ENCODE measurements at regions not wholly inside any gene's neighbourhood (a gene's known extent, or its start where the extent isn't known, plus 50 kb on each side); places are given as distances from the start of the nearest gene placed in this dataset.
A peak's percentile ranks its signal among the peaks of the same experiment; 100 is the strongest.
"Not testable (repeated sequence)": the region's sequence is repeated elsewhere in the genome, so short reads cannot be mapped to it uniquely, and the experiment has no call there.

DNA sequence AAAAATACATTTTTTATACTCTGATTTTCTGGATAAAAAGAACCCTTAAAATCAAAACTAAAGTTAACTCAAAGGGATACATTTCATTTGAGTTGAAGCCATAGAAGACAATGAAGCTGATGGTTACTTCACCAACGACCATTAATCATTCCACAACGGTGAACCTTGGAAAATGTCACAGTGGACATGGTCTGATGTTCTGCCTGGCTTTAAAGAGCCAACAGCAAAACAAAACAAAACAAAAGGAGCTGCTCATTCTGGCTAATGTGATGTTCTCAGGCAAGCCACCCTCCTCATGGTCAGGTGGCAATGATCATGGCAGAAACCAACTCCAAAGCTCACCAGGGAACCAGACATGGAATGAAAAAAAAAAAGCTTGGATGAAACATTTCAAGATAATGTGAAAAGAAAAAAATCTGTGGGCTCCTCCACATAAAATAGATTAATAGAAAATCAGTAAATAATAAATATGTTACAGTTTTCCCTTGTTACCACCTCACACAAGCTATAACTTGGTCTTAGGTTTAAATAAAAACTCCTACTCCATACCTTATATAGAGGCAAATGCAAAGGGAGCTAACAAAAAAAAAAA is 90.1 kb upstream of the SERTAD2 start:
- no peak for DNase-seq (ENCODE audit: low spot score)

DNA sequence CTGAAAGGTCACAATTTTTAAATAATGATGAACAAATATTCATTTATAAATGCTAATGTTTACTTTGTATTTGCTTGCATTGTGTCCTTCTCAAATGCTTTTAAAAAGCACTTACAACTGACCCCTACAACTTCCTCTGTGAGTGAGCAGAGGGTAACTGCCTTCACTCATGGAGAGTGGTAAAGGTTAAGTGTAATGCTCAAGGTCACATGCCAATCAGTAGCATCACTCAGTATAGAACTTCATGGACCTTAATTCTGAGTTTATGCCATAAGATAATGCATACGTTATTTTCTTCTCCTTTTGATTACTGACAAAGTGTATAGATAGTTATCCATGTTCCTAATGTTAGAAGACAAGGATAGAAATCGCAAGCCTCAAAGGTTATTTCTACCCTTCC is 91.8 kb upstream of the SERTAD2 start:
- no peak for DNase-seq (ENCODE audit: low spot score)

DNA sequence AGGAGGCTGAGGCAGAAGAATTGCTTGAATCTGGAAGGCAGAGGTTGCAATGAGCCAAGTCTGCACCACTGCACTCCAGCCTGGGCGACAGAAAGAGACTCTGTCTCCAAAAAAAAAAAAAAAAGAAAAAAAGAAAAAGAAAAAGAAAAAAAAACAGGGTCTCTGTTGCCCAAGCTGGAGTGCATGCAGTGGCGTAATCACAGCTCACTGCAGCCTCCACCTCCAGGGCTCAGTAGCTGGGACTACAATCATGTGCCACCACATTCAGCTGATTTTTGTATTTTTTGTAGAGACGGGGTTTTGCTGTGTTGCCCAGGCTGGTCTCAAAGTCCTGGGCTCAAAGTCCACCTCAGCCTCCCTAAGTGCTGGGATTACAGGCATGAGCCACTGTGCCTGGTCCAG is 94.0 kb upstream of the SERTAD2 start:
- not testable (repeated sequence) for DNase-seq (ENCODE audit: low spot score)

DNA sequence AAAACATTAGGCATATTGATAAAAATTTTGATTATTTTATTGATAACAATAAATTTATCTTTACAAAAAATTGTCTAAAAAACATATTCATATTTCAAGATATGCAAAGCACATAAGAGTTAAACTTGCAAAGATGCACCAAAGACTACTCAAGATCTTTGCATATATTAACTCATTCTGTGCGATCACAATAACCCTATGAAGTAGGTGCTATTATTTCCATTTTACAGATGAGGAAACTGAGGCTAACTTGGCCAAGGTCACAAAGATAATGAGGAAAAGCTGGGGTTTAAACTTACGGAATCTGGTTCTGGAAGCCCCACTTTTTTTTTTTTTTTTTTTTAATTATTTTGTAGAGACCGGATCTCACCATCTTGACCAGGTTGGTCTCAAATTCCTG is 94.4 kb upstream of the SERTAD2 start:
- no peak for DNase-seq (ENCODE audit: low spot score)

DNA sequence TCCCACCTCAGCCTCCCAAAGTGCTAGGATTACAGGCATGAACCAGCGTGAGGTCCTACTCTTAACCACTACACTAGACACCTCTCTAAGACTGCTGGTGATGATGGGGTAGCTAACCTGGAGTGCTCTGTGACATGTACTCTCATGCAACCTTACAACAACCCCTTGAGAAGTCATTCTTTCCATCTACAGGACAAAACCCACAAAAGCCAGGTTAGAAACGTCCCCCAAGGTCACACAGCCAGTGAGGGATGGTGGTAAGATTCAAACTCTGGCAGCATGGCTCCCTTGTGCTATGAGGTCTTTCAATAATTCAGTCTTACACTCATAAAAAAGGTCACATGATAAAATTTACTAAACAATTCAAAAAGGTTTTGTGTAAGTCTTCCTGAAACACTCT is 94.8 kb upstream of the SERTAD2 start:
- DNase-seq (ENCODE audit: low spot score) = peak; percentile 8

DNA sequence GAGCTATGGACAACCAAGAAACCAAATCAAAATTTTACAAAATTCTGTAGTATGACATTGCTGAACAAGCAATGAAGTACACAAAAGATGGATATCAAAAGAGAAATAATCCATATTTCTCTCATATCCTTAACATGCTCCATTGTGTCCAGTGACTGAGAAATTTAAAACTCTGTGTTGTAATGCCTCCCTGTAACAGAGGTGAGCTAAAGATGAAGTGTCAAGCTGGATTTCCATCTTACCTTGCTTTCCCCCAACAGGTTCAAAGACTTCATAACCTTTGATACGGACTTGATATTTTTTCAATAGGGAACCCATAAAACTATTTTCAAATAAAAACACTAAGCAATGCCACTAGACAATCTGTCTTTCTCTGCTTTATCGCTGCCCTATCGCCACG is 95.7 kb upstream of the SERTAD2 start:
- DNase-seq (ENCODE audit: low spot score) = peak; percentile 28

DNA sequence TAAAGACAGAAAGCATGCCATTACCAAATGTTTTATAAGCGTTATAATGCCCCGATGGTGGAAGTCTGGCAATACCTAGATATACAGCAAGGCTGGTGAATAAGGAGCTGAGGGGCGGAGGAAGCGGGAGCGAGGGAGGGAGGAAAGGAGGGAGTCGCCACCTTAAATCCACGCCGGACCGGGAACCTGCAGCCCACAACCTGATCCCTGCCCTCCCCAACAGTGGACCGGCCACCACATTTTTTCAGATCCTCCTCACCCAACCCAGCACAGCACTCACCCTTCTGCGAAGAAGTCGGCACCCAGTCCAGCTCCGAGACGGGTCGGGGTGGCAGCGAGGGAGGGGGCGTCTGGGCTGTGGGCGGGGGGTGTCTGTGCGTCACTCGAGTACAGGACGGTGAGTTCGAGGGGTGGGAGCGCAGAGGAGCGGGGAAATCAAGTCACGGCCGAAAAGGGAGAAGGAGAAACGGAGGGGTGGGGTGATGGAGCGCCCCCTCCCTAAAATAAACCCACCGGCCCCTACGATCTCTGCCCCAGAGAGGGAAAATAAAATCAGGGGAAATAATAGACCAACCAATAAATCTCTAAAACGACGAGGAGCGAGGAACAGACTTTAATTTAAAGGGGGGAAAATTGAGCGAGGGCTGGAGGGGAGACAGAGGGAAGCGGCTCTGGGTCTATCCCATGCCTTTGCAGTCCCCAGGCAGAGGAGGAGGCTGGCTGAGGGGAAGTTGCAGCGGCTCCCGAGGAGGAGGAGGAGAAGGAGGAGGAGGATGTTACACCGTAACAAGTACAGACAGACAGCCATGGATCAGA is 96.5 kb upstream of the SERTAD2 start:
- DNase-seq (ENCODE audit: low spot score) = peak; percentile 59

DNA sequence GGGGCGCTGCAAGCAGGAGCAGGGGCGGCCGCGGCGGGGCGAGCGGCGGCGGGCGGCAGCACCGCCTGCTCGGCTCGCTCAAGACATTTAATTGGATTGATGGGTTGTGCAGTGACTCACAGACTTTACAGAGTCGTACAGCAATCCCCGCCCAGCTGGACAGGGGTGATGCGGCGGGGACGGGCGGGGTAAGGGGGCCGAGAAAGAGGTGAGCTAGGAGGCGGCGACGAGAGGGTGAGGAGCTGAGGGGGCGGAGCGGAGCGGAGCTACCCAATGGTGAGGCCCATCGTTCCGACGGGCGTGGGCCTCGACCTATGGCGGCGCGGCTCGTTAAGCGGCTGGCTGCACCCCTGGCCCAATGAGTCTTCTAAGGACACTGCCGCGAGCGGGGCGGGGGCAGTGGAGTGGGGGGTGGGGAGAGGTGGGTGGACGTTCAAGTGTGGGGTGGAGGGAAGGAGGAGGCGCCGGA is 97.1 kb upstream of the SERTAD2 start:
- peak; percentile 99 for DNase-seq (ENCODE audit: low spot score)

DNA sequence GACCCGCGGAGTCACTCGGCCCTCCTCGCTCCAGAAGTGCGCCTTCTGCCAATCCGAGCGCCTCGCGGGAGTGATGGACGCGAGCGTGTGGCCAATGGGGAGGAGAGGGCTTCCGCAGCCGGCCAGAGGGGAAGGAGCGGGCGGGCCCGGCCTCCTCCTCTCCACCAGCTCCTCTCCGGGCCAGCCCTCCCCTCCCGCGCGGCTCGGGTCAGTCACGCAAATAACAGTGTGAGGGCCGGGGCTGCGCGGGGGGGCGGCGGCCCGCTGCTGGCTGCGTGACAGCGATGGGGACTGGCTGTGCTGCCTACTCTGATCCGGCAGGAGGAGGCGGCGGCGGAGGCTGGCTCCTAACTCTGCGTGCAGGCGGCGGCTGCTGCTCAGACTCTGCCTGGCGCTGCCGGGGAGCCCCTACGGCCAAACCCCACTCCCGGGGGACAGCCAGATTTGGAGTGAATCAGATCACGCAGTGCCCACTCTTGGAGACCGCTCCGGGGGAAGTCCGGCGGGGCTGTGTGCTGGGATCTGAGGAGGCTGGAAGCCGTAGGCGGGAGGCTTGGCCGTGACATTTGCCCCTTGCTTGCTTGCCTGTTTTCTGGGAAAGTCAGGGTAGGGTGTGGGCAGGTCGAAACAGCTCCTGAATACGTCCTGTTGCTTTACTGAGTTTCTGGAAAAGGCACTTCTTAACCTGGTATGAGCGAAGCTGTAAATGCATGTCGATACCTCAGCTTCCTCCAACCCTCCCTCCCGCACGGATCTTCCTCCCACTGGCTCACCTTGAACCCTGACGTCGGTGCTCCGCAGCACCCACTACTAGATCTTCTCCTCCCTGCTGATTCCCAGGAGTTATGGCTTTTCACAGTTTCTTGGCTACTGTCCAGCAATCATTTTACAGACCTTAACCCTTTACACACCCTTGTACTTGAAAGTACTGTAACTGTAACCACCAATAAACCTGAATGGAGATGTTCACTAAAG is 97.9 kb upstream of the SERTAD2 start:
- DNase-seq (ENCODE audit: low spot score) = peak; percentile 23

DNA sequence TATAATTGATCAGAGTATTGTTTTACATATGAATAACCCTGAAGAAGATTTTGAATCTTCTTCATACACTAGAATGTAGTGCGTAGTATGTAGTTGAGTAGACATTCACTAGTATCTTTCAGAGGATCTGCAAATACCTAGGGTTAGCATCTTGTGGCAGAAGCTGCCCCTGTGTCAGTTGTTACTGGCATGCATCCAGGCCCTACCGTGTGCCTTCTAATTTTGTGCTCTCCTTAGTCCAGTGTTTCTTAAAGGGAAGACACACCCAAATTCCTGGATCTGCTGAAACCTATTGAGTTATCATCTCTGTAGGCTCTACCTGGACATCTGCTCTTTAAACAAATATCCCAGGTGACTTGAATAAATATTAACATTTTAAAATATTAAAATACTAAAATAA is 99.7 kb upstream of the SERTAD2 start:
- no peak for DNase-seq (ENCODE audit: low spot score)

DNA sequence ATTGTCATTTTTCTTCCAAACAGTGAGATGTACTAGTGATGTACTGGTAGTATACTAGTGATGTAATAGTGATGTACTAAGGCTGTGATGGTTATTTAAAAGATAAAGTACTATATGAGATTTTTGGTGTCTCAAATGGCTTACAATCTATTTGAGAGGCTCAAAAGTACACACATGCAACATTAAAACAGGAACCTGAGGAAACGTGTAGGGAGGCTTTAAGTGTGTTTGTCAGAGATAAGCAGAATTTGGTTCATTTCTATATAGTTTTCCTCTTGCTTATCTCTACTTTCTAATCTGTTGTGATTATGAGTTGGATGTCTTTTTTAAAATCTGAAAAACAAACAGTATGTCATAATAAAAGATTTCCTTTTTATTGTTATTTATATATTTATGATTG is 100.9 kb upstream of the SERTAD2 start:
- DNase-seq (ENCODE audit: low spot score) = no peak

DNA sequence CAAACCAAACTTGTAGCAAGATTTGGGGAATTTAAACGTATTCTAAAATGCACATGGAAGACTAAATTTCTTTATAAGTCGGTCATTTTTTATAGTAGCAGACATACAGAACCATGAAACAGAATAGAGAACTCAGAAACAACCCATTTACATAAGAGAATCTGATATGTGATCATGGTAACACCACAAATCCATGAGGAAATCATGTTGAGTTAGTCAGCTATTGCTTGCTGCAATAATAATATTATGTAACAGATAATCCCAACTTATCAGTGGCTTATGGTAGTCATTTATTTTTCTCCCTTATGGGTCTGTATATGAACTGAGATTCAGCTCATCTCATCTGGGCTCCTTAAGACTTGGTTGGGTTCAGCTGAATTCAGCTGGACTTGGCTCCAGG is 103.4 kb upstream of the SERTAD2 start:
- no peak for DNase-seq (ENCODE audit: low spot score)

DNA sequence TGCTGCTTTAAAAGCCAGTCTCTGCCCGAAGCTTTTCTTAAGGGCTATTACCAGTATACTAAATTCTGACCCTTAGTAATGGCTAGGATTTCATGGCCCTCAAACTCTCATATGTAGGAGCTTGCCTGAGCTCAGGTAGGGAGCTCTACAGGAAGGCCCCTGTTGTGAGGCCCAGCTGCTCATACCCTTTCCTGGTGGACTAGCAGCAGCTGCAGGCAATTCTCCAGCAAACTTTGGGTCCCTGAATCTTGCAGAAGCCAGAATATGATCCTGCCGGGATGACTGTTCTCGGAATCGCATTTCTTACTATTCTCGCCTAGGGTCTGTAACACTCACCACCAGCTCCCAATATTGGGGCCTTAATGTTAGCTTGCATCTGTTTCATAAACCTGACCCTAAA is 106.4 kb upstream of the SERTAD2 start:
- DNase-seq (ENCODE audit: low spot score) = no peak

DNA sequence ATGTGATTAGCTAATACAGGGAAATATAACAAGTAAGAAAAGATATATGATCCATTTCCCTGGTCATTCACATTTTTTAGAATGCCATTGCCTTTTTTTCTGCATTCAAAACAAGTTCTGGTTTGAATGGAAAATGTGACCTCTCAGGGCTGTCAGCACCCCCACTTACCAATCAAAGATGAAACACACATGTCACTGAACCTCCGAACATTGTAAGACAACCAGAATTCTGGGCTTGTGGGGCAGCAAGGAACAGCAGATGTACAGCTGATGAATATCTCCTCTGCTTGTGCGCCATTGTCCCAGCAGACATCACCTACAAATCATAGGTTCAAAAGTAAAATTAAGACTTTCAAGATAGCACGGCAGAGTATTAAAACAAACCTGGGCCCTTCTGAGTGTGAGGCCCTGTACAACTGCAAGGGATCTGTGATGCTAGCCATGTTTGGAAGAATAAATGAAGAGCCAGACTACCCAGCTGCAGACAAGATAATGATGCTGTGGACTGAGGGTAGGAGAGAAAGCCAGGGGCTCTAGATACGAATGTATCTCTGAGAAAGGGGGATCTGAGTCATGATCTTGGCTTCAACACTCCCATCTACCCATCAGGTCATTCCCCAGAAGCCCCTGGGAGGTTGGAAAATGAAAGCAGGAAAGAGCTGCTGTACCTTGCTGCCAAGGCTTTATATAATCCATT is 108.7 kb upstream of the SERTAD2 start:
- DNase-seq (ENCODE audit: low spot score) = no peak

DNA sequence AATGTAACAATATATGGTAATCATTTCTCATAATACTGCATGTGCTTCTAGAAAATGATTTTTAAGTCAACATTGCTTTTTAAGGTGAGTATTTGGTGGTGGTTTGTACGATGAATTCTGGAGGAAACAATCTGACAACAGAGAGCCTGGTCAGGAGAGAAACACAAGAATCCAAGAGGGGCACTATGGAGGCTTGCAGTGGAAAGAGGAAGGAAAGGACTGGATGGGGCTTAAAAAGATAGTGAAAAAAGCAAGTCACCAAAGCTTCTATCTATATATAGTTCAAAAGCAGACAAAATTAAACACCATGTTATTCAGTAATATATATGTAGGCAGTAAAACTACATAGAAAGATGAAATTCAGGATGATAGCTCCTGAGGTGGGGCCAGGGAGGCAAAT is 109.4 kb upstream of the SERTAD2 start:
- DNase-seq (ENCODE audit: low spot score) = no peak

DNA sequence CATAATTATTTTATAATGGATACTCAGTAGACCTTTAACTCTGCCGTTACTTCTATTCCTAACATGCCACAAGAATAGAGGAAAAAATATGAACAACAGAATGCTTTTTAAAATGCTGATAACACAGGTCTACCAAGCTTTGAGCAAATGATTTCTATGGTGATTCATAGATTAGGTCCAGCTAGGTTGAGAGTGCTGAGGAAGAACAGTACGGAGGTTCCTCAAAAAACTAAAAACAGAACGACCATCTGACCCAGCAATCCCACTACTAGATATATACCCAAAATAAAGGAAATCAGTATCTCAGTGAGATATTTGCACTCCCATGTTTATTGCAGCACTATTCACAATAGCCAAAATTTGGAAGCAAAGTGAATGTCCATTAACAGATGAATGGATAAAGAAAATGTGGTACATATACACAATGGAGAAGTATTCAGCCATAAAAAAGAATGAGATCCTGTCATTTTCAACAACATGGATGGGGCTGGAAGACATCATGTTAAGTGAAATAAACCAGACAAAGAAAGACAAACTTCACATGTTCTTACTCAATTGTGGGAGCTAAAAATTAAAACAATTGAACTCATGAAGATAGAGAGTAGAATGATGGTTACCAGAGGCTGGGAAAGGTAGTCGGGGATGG is 111.6 kb upstream of the SERTAD2 start:
- DNase-seq (ENCODE audit: low spot score) = no peak

DNA sequence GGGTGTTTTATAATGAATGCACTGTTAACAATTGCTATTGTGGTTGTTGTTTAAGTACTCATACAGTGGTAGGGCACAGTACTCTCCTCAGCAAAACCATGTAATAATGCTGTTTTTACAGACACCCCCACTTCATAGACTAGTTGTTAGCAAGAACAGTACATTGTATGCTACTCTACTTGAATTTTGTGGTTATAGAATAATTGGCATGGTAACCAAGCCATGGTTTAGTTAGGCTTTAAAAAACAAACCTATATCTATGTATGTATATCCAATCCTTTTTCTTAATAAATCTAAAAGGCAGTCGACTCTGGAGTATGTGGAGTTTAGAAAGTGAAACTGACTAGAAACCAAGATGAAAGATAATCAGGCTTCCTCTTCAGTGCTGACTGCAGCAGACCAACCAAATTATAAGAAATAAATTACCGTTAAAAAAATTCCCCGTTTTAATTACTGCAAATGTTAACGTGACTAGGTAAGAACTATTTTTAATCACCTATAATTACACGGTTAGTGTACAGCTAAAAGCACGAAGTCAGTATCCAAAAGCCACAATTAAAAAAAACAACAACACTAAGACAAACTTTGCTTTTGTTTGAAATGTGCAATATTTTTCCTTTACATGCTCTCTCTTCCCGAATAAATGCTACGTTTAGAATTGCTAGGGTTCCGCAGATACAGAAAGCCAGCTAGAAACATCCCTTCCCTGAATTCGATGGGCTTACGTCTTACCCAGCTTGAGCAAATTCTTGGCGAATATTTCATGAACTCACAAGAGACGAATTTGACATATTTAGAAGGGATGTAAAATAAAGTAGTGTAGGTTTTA is 113.3 kb upstream of the SERTAD2 start:
- DNase-seq (ENCODE audit: low spot score) = peak; percentile 69

DNA sequence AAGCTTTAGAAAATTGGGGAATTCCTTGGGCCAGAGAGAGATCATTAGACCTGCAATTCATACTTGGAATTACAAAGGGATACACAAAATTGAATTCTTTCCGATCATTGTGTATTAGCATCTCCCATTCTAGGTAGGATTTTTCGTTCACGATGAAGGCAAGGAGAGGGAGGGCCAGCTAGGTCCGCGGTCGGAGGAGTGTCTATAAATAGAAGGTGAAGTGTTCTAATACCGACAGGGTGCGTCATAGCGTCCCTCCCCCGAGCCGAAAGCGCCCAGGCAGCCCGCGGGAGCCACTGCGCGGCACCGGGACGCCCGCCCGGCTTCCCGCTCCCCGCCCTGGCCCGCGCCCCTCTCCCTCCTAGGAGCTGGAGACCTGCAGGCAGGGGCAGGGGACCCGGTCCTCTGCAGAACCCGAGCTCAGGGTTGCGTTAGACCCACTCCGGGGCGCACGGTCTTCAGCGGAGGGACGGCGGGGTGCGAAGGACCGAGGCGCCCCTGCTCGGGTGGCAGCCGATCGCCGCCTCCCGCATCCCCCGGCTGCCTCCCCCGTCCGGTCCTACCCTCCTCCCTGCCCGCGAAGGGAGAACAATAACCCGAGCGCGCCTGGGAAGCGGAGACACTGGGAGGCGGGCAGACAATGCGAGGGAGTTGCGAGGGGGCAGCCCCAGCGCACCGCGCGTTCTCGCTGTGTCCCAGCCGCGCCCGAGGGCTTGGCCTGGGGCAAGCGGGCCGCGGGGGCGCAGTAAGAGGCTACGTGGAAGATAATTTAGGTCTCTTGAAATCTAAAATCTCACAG is 114.2 kb upstream of the SERTAD2 start:
- peak; percentile 80 for DNase-seq (ENCODE audit: low spot score)

DNA sequence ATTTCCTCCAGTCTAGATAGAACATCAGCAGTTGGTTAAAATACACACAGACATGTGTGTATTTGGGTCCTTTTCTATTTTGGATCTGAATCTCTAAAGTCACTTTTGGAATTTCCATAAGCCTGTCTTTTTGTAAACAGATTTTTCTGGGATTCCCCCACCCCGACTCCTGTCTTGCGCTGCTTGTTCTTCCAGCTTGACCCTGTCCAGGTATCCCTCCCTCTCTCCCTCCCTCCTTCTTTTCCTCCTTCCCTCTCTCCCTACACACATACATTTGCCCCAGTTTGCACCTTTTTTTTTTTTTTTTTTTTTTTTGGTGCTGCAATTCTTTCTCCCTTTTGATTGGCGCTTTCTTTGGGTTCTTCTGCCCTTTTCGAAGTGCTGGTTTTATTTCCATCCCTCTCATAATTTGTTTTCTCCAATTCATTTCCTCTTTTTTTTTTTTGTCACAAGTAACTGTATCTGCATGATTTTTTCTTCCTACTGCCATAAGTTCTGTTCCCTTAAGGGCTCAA is 114.8 kb upstream of the SERTAD2 start:
- DNase-seq (ENCODE audit: low spot score) = peak; percentile 12
